ENCODE measurements at regions not wholly inside any gene's neighbourhood (a gene's known extent, or its start where the extent isn't known, plus 50 kb on each side); places are given as distances from the start of the nearest gene placed in this dataset.

DNA sequence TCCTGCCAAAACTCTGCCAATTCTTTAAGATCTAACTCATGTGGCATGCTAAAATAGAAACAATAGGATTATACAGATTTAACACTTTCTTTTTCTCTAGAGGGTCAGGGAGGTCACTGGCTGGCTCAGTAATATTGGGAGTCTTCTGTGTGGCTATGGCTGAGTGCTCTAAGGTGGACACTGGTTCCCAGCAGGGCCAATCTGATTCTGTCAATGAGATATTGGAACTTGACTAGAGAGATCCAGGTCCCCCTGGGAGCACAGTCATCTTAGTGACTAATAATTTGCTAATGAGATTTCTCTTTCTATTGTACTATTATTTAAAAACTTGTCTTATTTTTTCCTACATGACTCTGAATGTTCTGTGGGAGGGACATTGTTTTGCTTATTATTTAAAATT is 69.1 kb upstream of the ZP4 start:
- no peak for TF ChIP-seq CTCF (IDR thresholded peaks at IDR 0.05)
- no peak for TF ChIP-seq POLR2A (IDR thresholded peaks at IDR 0.05)
- no peak for TF ChIP-seq POLR2AphosphoS5 (IDR thresholded peaks at IDR 0.05)
- TF ChIP-seq EP300 (IDR thresholded peaks at IDR 0.05): no peak
